ENCODE measurements at regions not wholly inside any gene's neighbourhood (a gene's known extent, or its start where the extent isn't known, plus 50 kb on each side); places are given as distances from the start of the nearest gene placed in this dataset.

DNA sequence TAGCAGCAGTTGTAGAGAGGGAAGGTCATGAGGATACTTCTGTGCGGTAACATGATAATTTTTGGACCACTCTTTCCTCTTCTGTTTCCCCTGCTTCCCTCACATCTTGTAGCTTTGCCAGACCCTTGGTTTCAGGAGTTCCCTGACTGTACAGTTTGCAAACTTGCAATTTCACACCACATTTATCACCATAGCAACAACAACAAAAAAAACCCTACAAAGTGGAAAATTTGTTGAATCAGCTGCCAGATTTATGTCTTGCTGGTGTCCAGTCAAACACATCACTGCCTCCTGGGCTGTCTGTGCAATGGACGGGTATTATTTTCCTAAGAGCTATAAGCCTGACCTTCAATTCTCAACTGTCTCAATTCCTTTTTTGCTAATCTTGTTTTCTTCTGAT is 751.6 kb downstream of the TLR4 start:
- FAIRE-seq (no peak), DNase-seq (ENCODE audit: insufficient read length, low spot score) (no peak)

GRCh38 chr9:118457171-118458000 is 753.2 kb downstream of the TLR4 start:
- FAIRE-seq: no peak
- no peak for DNase-seq (ENCODE audit: insufficient read length, low spot score)

- FAIRE-seq (no peak), DNase-seq (ENCODE audit: insufficient read length, low spot score) (no peak)
Observed at GRCh38 chr9:118459913-118460312, 755.7 kb downstream of the TLR4 start.

DNA sequence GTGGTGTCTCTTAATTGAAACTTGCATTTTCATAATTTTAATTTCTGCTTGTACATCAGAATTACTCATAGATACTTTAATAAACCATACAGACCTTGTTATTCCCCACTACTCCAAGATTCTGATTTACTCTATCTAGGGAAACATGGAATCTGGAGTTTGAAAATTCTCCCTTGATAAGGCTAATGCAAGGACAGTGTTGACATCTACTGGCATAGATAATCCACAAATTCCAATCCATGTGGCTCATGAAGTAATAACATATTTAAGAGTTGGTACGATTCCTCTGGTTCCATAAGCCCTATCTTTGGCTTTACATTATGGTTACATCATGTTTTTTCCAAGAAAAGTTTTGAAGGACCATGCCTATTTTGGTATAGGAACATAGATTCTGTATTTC is 759.2 kb downstream of the TLR4 start:
- DNase-seq (ENCODE audit: insufficient read length, low spot score) (no peak), FAIRE-seq (no peak)

GRCh38 chr9:118473521-118473920 is 769.3 kb downstream of the TLR4 start:
- FAIRE-seq: no peak
- no peak for DNase-seq (ENCODE audit: insufficient read length, low spot score)

GRCh38 chr9:118478752-118479151 is 774.5 kb downstream of the TLR4 start:
- FAIRE-seq: no peak
- DNase-seq (ENCODE audit: insufficient read length, low spot score): no peak

DNA sequence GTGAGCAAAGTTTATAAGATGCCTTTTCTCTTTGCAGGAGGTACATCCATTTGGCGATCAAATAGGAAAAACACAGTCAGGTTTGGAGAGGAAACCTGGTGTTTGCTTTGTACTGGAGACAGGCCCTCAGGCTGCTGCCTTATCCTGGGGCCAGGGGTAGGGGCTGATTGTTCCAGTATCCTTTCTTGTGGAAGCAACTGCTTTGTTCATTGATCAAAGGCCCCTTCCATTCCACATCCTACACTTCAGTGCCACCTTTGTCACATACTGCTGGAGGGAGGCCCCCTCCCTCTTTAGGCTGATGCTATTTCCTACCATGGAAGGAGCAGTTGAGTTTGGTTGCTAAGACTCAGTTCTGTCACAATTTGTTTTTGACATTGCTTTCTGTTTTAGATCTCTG is 778.1 kb downstream of the TLR4 start:
- FAIRE-seq (no peak), DNase-seq (ENCODE audit: insufficient read length, low spot score) (no peak)

DNA sequence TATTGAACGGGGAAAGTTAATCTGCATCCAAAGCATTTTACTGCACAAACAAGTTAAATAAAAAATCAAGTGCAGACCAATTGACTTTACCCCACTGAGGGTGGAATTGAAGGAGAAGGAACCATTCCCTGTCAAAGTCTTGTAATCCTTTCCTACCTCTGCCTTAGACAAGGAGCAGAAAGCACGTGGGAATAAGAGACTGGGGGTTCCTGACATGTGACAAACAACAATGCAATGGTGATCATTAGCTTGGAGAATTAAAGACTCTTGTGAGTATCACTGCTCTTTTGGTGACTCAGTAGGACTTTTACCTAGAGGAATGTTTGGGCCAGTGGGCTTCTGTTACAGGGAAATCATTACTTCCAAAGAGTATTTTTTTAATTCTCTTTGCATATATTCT is 779.5 kb downstream of the TLR4 start:
- DNase-seq (ENCODE audit: insufficient read length, low spot score): no peak
- FAIRE-seq: no peak

DNA sequence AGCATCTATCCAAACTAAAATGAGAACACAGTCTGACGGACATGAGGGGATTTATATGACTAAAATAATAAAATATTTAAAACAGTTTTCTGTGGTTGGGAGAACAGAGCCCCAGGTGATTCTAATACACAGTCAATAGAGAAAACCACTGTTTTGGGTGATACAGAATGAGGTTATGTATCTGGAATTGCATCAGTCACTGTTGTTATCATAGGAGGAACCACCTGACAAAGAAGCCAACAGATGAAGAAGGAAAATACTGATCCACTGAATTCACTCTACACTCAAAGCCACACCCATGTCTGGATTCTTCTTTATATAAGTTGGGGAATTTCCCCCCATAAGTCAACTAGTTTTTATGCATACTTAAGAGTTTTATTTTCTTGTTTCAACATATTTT is 799.0 kb downstream of the TLR4 start:
- no peak for FAIRE-seq
- DNase-seq (ENCODE audit: insufficient read length, low spot score): no peak

DNA sequence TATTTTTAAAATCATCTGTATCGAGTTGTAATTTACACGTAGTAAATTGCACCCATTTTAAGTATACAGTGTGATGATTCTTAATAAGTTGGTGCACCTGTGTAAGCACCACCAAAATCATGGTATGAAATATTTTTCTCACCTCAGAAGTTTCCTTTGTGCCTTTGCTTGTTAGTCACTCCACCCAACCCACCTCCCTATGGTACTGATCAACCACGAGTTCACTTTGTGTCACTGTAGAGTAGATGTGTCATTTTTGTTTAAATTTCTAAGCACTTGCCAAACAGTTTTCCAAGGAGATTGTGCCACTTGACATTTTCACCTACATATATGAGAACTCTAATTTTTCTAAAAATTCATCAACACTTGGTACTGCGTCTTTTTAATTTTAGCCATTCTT is 806.5 kb downstream of the TLR4 start:
- DNase-seq (ENCODE audit: insufficient read length, low spot score) (no peak), FAIRE-seq (no peak)

- DNase-seq (ENCODE audit: insufficient read length, low spot score) (no peak), FAIRE-seq (no peak)
Observed at GRCh38 chr9:118515947-118516346, 811.7 kb downstream of the TLR4 start.

DNA sequence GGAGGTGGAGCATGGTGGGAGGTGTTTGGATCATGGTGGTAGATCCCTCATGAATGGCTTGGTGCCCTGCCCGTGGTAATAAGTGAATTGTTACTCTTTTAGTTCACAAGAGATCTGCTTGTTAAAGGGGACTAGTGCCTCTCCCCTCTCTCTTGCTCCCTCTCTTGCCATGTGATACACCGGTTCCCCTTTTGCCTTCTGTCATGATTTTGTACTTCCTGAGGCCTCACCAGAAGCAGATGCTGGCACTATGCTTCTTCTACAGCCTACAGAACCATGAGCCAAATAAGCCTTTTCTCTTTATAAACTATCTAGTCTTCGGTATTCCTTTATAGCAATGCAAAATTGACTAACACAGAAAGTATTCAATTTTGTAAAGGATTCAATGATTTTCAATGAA is 817.1 kb downstream of the TLR4 start:
- DNase-seq (ENCODE audit: insufficient read length, low spot score): no peak
- no peak for FAIRE-seq

GRCh38 chr9:118522093-118523028 is 818.2 kb downstream of the TLR4 start:
- FAIRE-seq: no peak
- DNase-seq (ENCODE audit: insufficient read length, low spot score): peak; percentile 26

- DNase-seq (ENCODE audit: insufficient read length, low spot score): no peak
- no peak for FAIRE-seq
Observed at GRCh38 chr9:118527261-118527660, 823.1 kb downstream of the TLR4 start.

GRCh38 chr9:118529210-118529609 is 825.0 kb downstream of the TLR4 start:
- no peak for FAIRE-seq
- no peak for DNase-seq (ENCODE audit: insufficient read length, low spot score)

DNA sequence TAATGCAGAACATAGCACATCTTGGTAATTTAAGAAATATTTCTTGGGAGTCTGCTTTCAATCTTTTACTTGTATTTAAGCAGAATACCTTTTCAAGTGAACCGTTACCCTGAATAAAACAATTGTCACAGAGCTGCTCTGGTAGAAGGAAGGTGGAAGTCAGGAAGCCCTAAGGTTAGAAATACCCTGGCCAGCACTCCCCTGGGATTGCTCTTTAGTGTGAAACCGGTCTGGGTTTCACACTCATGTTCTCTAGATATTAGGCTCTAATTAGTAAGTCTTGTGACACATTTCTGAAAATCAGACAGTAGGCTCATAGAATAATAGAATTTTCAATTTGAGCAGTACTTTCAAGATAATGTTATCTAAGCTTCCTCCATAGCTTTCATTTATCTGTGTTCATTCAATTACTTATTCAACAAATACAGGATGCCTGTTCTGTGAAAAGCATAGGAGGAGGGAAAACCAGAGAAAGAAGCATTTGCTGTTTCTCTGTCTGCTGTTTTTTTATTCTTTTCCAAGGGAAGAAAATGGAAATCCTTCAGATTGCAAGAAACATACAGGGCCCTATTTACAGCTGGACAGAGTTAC is 825.5 kb downstream of the TLR4 start:
- FAIRE-seq: no peak
- no peak for DNase-seq (ENCODE audit: insufficient read length, low spot score)

- DNase-seq (ENCODE audit: insufficient read length, low spot score) (no peak), FAIRE-seq (no peak)
Observed at GRCh38 chr9:118532592-118532991, 828.4 kb downstream of the TLR4 start.

- DNase-seq (ENCODE audit: insufficient read length, low spot score) (peak; percentile 1), FAIRE-seq (no peak)
Observed at GRCh38 chr9:118533101-118533500, 828.9 kb downstream of the TLR4 start.

- FAIRE-seq: no peak
- DNase-seq (ENCODE audit: insufficient read length, low spot score): no peak
Observed at GRCh38 chr9:118533850-118534249, 829.6 kb downstream of the TLR4 start.

GRCh38 chr9:118536153-118536552 is 832.0 kb downstream of the TLR4 start:
- DNase-seq (ENCODE audit: insufficient read length, low spot score) (no peak), FAIRE-seq (no peak)

DNA sequence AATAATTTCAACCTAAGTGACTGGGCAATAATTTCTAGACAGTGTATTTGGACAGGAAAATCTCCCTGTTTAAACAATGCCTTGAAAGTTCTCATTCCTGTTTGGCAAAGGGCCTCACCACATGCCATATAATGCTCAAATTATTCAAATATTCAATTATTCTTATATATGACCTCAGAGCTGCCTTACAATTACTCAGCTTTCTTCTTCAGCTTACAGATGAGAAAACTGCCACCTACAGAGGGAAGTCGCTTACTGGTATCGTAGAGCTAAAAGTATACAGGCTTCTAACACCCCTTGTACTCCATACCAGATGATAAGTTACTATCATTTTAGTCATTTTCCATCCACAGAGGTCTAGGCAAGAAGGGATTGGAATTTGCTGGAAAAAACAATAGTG is 830.3 kb downstream of the BRINP1 start:
- FAIRE-seq (no peak), DNase-seq (ENCODE audit: insufficient read length, low spot score) (no peak)

Measured in HTR-8/SVneo (cell line).